ENCODE measurements at regions not wholly inside any gene's neighbourhood (a gene's known extent, or its start where the extent isn't known, plus 50 kb on each side); places are given as distances from the start of the nearest gene placed in this dataset.

DNA sequence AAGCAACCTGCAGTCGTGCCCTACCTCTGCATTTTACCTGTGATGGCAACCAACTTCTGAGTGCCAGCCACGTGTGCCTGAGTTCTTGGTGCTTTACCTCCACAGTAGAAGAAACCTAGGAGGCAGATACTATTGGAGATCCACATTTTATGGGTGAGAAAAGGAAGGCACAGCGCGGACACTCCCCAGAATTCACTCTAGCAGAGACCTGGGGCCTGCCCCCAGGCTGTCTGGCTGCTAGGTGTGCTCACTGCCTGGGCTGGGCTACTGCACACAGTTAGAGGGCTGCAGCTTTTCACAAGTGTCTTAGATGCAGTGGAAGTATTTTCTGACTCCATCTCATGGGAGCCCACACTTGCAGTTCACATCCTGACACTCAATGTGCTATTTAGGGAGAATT lies 598.8 kb upstream of the ADAMTS16 start:
- DNase-seq, result no peak

GRCh38 chr5:4542145-4542778 lies 597.9 kb upstream of the ADAMTS16 start:
- DNase-seq, result no peak

- DNase-seq, result no peak
Measured at GRCh38 chr5:4544049-4544670, 596.0 kb upstream of the ADAMTS16 start.

DNA sequence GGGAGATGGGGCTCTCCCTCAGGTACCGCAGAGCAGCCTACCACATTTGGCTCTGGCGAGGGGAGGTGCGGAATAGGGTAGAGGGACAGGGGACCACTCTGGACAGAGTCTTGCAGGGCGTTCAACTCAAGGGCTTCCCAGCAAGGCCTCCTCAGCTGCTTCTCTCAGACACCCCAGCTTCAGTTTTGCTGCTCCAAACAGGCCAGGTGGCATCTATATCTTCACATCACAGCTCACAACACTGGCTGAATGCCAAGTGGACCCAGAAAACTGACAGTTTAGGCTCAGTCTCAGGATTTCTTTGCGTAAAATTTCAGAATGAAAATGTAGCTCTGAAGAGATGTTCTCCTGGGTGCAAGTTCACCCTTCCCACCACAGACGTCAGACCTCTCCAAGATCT lies 592.6 kb upstream of the ADAMTS16 start:
- DNase-seq, result no peak

GRCh38 chr5:4548341-4548740 lies 591.8 kb upstream of the ADAMTS16 start:
- no peak for DNase-seq

GRCh38 chr5:4549351-4549750 lies 590.8 kb upstream of the ADAMTS16 start:
- no peak for DNase-seq

DNA sequence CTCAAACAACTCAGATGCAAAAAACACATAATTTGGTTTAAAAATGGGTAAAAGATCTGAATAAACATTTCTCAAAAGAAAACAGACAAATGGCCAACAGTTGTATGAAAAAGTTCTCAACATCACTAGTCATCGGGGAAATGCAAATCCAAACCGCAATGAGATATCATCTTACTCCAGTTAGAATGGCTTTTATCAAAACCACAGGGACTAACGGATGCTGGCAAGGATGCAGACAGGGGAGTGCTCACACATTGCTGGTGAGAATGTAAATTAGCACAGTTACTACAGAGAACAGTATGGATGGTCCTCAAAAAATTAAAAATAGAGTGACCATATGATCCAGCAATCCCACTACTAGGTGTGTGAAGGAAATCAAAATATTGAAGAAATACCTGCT lies 589.1 kb upstream of the ADAMTS16 start:
- DNase-seq, result no peak

DNA sequence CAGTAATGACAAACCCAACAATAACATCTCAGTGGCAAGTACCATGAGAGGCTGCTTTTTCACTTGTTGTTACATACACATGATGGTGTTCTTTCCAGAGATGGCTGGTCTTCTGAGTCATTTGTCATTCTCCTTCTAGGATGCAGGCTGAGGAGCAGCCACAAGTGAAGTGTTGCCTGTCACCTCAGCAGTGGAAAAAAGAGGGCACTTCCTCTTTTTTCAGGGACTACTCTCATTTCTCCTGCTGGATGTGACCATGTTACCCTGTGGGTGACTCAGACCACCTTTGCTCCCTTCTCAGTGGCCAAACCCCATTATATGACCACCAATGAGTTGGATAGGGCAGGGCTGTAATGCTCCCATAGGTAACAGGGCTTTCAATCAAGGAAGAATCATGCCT lies 587.0 kb upstream of the ADAMTS16 start:
- no peak for DNase-seq

DNA sequence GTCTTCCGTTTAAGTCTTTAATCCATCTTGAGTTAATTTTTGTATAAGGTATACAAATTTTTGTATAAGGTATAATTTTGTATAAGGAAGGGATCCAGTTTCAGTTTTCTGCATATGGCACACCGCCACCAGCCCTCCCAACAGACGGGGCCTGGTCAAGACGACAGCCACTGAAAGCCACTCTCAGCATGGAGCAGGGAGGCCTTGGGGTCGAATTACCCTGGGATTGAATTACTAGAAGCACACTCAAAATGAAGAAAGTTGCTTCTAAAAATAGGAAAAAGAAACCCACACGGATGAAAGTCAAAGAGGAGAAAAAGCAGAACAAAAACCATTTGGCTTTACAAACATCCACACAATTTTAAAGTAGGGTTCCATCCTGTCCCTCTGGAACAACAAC lies 586.2 kb upstream of the ADAMTS16 start:
- DNase-seq, result no peak

DNA sequence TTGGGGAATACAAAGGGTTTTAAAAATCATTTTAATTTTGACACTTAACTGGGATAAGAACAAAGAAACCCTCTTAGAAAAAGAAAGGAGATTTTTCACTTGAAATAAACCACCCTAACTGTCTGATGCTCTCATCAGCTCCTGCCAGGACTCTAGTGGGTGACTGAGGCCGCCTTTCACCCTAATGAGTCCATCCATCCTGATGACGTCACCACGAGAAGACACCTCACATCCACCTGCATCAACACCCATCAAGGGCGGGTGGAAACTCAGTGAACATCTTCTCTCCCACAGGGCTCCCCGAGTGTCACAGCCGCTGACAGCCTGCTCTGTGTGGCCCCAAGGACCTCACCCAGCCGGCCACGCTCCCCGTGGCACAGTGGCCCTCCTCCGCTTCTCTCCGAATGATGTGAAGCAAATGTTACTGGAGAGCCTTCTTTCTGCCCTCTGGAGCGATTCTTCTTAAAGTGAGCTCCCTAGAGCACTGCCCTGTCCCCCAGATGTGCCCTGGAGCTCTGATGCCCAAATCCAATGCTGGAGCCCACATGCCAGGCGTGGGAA lies 584.3 kb upstream of the ADAMTS16 start:
- no peak for DNase-seq

- DNase-seq, result no peak
Measured at GRCh38 chr5:4561403-4561802, 578.7 kb upstream of the ADAMTS16 start.

GRCh38 chr5:4563400-4563799 lies 576.7 kb upstream of the ADAMTS16 start:
- no peak for DNase-seq

DNA sequence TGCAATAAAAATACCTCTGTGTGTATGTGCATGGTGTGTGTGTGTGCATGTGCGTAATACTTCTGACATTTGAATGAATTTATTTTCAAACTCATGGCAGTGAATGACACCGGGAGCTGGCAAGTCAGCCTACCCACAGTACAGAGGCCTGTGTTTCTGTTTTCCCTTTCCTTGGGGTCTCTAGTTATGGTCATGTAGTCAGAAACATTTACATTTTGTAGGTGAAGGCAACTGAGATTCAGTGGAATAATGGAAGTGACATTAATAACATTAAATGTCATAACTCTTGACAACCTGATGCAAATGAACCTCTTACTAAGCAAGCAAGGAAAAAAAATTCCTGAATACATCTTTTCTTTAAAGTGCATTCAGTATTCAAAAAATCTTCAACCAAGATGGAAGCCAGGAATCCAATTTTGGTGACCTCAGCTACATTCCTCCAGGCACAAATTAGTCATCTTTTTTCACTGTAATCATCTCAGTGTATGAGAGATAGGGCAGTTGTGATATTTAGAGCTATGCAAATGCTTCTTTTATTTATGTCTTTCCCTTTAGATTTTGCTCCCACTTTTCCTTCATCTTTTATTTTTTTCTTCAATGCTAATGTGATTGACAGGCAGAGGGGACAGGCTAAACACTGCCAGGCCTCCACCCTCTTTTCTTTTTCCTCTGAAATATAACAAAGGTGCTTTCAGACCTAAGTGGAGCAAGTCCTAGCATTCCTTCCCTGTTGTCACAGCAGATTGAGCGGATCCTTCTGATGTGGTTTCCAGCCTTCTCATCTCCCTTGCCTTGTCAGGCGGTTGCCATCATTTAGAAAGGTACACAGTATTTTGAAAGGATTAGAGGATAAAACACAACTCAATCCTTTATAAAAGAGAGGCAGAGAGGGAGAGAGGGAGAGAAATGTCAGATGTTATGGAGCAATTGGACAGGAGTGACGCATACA lies 569.8 kb upstream of the ADAMTS16 start:
- DNase-seq, result no peak

DNA sequence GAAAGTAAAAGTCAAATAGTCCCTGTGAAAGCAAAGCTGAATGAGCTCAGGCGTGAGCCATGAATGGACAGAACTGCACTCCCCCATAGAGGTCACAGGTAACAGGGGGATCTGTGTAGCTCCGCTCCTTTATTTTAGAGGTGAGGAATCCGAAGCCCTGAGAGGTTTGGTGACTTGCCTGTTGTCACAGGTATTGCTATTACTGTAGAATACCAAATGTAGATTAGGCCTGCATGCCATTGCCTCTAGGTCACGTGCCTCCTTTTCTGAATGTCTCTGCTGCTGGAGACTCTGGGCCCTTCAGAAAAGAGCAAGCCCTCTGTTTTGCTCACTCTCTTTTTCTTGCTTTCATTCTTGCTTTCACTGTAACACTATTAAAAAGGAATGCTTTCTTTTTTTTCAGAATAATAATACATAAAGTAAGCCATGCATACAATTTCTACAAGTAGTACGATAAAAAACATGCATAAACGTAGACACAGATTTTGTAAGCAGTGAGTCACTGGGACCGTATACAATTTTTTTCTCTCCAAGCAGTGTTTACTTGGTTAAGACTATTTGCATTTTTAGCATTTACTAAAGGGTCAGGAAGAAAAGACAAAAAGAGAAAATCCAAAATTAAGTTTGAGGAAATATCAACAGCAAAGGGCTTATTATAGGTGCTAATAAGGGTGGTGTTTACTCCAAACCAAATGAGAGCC lies 568.7 kb upstream of the ADAMTS16 start:
- no peak for DNase-seq

GRCh38 chr5:4572311-4573100 lies 567.6 kb upstream of the ADAMTS16 start:
- no peak for DNase-seq

DNA sequence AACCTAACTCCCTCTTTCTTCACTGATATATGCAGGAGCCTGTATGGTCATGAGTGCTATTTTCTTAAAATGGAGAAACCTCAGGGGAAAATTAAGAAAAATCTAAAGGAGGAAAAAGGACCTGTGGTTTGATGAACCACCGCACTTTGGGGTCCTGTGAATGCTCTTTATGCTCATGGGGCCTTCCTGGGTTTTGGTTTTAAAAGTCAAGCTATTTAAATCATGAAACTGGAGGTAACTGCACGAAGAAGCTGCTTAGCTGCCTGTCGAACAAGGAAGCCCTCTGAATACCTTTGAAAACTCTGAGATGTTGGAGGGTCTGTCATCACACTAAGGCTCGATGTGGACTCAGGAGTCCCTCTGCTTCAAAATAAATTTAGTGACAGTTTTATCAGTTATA lies 564.5 kb upstream of the ADAMTS16 start:
- no peak for DNase-seq

DNA sequence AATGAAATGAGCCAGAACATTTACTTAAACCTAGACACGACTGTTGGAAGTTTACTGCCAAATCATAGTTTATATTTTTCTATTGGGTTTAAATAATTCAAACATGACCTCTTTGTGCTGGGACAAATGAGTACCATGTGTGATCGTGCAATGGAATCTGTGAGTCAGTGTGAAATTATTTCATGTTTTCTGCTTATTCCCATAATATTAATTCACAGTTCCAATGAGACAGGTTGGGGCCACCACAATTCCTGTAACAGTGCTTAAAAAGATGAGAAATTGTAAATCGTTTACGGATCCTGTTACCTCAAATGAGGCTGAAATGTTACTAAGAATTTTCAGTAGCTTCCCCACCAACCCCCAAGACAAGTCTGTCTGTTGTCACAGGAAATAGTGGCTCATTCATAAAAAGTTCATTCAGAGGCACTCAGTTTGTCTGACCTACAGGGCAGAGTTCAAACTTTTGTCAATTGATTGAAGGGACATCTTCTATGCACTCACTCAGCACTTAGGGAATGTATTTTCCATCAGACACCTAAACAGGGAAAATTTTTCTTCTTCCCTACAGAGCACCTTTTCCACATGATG lies 563.9 kb upstream of the ADAMTS16 start:
- no peak for DNase-seq

GRCh38 chr5:4576908-4577307 lies 563.2 kb upstream of the ADAMTS16 start:
- no peak for DNase-seq

DNA sequence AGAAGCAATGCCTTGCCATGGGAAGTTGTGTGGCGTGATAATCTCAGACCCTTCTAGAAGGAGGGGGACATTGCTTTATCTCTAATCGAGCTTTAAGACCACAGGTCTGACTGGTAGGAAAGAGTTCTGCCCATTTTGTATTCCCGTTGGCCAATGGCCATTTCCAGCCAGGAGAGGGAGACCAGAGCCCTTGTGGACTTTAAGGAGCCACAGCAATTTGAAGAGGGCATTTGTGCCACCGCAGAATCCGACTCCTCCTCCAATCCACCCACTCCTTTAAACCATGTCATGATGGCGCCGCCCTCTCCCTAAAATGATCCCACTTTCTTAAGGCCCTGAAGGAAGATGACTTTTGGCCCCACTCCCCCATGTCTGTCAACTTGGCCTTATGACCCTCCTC lies 560.5 kb upstream of the ADAMTS16 start:
- DNase-seq, result no peak

- DNase-seq, result no peak
Measured at GRCh38 chr5:4580772-4581171, 559.4 kb upstream of the ADAMTS16 start.

DNA sequence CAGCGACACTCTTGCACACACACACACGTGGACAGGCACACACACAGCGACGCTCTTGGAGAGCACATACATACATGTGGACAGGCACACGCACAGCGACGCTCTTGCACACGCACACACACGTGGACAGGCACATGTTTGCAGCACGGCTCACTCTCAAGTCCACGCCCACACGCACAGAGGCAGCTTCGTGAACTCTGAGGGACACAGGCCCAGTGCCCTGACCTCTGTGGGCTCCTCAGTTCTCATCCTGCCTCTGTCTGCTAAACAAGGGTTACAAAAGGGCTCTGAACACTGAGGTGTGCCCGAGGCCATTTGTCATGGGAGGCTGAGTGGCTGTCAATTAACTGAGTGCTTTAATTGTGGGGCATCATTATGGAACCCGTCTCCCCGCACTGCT lies 558.8 kb upstream of the ADAMTS16 start:
- no peak for DNase-seq

GRCh38 chr5:4584982-4585381 lies 555.1 kb upstream of the ADAMTS16 start:
- no peak for DNase-seq

Data from CD4-positive, alpha-beta T cell treated with Interleukin-17A for 1 hour (primary cell).